Aorta (tissue), 5 donors: ENCODE measurements at regions not wholly inside any gene's neighbourhood (a gene's known extent, or its start where the extent isn't known, plus 50 kb on each side); places are given as distances from the start of the nearest gene placed in this dataset.
"Not testable (repeated sequence)": the region's sequence is repeated elsewhere in the genome, so short reads cannot be mapped to it uniquely, and the experiment has no call there.

Experiments used
- ATAC-seq: fragments of 200-7000 bp; cut with Tn5 transposase; one replicate; pipeline ENCODE4 v1.9.1; 2022; ENCODE audit warnings: moderate library complexity; ENCODE audit not compliant: low FRiP score
- DNase-seq, 2 donors: peaks; one replicate each; pipeline ENCODE4 v3.0.0-alpha.2; 2020
- H3K27ac ChIP-seq, 2 donors: one replicate each; pipeline ENCODE4 v1.5.1; 2013; ENCODE audit warnings: low read length in 2 of 2, mild to moderate bottlenecking in 2 of 2, moderate library complexity in 2 of 2, control low read depth in 1 of 2, inconsistent platforms in 1 of 2, low read depth in 1 of 2
- H3K27me3 ChIP-seq, 2 donors: one replicate each; pipeline ENCODE4 v1.6.1; 2013; ENCODE audit warnings: control low read depth in 1 of 2, low read length in 1 of 2, mild to moderate bottlenecking in 1 of 2, moderate library complexity in 1 of 2; ENCODE audit not compliant: insufficient read depth in 2 of 2, control insufficient read depth in 1 of 2
- H3K36me3 ChIP-seq, 2 donors: one replicate each; pipeline ENCODE4 v1.6.1; 2013; ENCODE audit warnings: control low read depth in 1 of 2, low read length in 1 of 2, mild to moderate bottlenecking in 1 of 2; ENCODE audit not compliant: insufficient read depth in 2 of 2, control insufficient read depth in 1 of 2
- H3K4me1 ChIP-seq, 2 donors: one replicate each; pipeline ENCODE4 v1.6.1; 2013; ENCODE audit warnings: low read length in 2 of 2, control low read depth in 1 of 2, mild to moderate bottlenecking in 1 of 2, moderate library complexity in 1 of 2; ENCODE audit not compliant: insufficient read depth in 2 of 2, control insufficient read depth in 1 of 2
- H3K4me3 ChIP-seq, 2 donors: one replicate each; pipeline ENCODE4 v1.5.1; 2013; ENCODE audit warnings: low read length in 2 of 2, control low read depth in 1 of 2, mild to moderate bottlenecking in 1 of 2
- H3K9me3 ChIP-seq: one replicate; pipeline ENCODE4 v1.6.1; 2013; ENCODE audit warnings: mild to moderate bottlenecking, low read length; ENCODE audit not compliant: control insufficient read depth
- WGBS, 2 donors: extraction: QIAGEN DNeasy Blood & Tissue Kit; methylation state at CpG; one replicate each; pipeline ENCODE4 v1.1.7; 2013; 5-methylcytosine and 5-hydroxymethylcytosine counted together
- intact Hi-C, 2 donors: fragments of 100-400 bp; cut with DNase I; formaldehyde crosslinking; loops; one replicate each; pipeline versions ENCODE4 v1.14.2 to v1.15.0; 2022
- donor health status: healthy with polysubstance abuse.
- donor health status: Bipolar disorder and iron deficiency.
- donor health status: DM: no; HTN: no; CAD: no.
- donor health status: DM: no; HTN: no; CAD: no.
- donor health status: DM: yes; HTN: yes; CAD: no.

- Histone ChIP-seq H3K27me3 (no peaks in the 10 kb centered on the region), H3K4me3 (no peak overlapping the region), H3K9me3 (no peaks in the 10 kb centered on the region), H3K27ac (no peak overlapping the region), H3K4me1 (no peaks in the 10 kb centered on the region), H3K36me3 (no peaks in the 10 kb centered on the region)
- no peak for DNase-seq
- no peak for ATAC-seq
- intact Hi-C loops = no loop called here
- WGBS, 2 donors = 72 to 75% methylated on average over 6 of the region's 6 CpGs
These were observed 287.8 kb upstream of the SATB1 start for GRCh38 chr3:18712713-18713576.

- DNase-seq = no peak
- Histone ChIP-seq H3K36me3 (no peaks in the 10 kb centered on the region), H3K27me3 (no peaks in the 10 kb centered on the region), H3K27ac (no peak overlapping the region), H3K4me1 (no peaks in the 10 kb centered on the region), H3K9me3 (peaks cover 5% of the 10 kb centered on the region), H3K4me3 (no peak overlapping the region)
- intact Hi-C loops = no loop called here
- no peak for ATAC-seq
These were observed 279.2 kb upstream of the SATB1 start for GRCh38 chr3:18704326-18704725.

DNA sequence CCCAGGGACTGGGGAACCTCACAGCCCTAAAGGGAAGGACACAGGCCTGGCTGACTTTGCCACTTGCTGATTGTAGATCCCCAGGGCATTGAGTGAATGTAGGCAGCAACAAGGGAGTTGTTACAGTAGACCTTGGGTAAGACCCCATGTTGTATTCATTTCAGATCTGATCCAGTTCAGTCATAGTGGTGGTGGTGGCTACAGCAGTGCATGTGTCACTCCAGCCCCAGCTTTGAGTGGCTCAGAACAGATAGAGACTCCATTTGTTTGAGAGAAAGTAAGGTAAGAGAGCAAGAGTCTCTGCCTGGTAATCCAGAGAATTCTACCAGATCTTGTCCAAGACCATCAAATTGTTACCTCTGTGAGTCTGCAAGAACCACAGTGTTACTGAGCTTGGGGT, 278.7 kb upstream of the SATB1 start:
- Histone ChIP-seq H3K4me1 (no peaks in the 10 kb centered on the region), H3K9me3 (peaks cover 5% of the 10 kb centered on the region), H3K4me3 (no peak overlapping the region), H3K36me3 (no peaks in the 10 kb centered on the region), H3K27me3 (no peaks in the 10 kb centered on the region), H3K27ac (no peak overlapping the region)
- ATAC-seq = no peak
- intact Hi-C loops = no loop called here
- no peak for DNase-seq

GRCh38 chr3:18693588-18694329, 268.6 kb upstream of the SATB1 start:
- H3K9me3 ChIP-seq, H3K4me3 ChIP-seq, intact Hi-C loops, H3K27ac ChIP-seq, H3K36me3 ChIP-seq, DNase-seq, H3K27me3 ChIP-seq, H3K4me1 ChIP-seq, ATAC-seq: not testable (repeated sequence)
- WGBS, 2 donors = 85 to 88% methylated on average over 27 to 33 of the region's 33 CpGs

GRCh38 chr3:18687286-18687685, 262.1 kb upstream of the SATB1 start:
- H3K27me3 ChIP-seq = no peaks in the 10 kb centered on the region
- 54 to 56% methylated on average over 4 of the region's 4 CpGs for WGBS, 2 donors
- intact Hi-C loops = no loop called here
- DNase-seq = no peak
- H3K4me1 ChIP-seq = no peaks in the 10 kb centered on the region
- no peak overlapping the region for H3K4me3 ChIP-seq
- no peak for ATAC-seq
- H3K9me3 ChIP-seq = no peaks in the 10 kb centered on the region
- no peaks in the 10 kb centered on the region for H3K36me3 ChIP-seq
- no peak overlapping the region for H3K27ac ChIP-seq

DNA sequence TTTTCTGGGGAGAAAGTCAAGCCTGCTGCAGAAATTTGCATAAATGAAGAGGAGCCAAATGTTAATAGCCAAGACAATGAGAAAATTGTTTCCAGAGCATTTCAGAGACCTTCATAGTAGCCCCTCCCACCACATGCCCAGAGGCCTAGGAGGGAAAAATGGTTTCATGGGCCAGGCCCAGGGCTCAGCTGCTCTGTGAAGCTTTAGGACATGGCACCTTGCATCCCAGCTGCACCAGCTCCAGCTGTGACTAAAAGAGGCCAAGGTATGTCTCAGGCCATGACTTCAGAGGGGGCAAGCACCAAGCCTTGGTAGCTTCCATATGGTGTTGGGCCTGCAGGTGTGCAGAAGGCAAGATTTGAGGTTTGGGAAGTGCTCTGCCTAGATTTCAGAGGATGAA, 258.8 kb upstream of the SATB1 start:
- Histone ChIP-seq H3K9me3 (no peaks in the 10 kb centered on the region), H3K4me3 (no peak overlapping the region), H3K36me3 (no peaks in the 10 kb centered on the region), H3K27ac (no peak overlapping the region), H3K27me3 (no peaks in the 10 kb centered on the region), H3K4me1 (no peaks in the 10 kb centered on the region)
- intact Hi-C loops = no loop called here
- ATAC-seq = no peak
- DNase-seq = peak in 1 of 2 donors; percentile 58

GRCh38 chr3:18681818-18682345, 256.7 kb upstream of the SATB1 start:
- Histone ChIP-seq H3K4me3 (no peak overlapping the region), H3K4me1 (no peaks in the 10 kb centered on the region), H3K9me3 (no peaks in the 10 kb centered on the region), H3K27me3 (no peaks in the 10 kb centered on the region), H3K27ac (no peak overlapping the region), H3K36me3 (no peaks in the 10 kb centered on the region)
- no peak for DNase-seq
- no peak for ATAC-seq
- 56 to 62% methylated on average over 3 of the region's 3 CpGs for WGBS, 2 donors
- intact Hi-C loops = no loop called here

GRCh38 chr3:18680758-18681157, 255.6 kb upstream of the SATB1 start:
- DNase-seq = no peak
- Histone ChIP-seq H3K4me3 (no peak overlapping the region), H3K4me1 (no peaks in the 10 kb centered on the region), H3K27ac (no peak overlapping the region), H3K27me3 (no peaks in the 10 kb centered on the region), H3K9me3 (no peaks in the 10 kb centered on the region), H3K36me3 (no peaks in the 10 kb centered on the region)
- ATAC-seq = no peak
- 46% methylated on average over 3 of the region's 3 CpGs for WGBS, 2 donors
- intact Hi-C loops = no loop called here

DNA sequence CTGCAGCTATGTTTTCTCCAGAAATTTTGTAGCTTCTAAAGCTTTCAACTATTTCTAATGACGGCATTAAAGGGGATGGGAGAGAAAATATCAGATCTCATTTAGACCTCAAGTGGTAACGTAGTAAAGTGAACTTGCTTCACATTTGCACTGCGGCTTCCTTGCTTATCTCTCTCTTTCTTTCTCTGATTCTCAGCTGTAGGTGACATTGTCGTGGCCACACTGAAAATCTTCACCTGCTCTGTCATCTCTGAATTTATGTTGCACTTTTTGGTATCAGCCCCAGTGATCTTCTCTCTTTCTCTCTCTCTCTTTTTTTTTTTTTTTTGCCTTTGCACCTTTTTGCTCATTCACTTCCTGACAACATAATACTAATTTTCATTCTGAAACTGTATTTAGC, 254.1 kb upstream of the SATB1 start:
- H3K9me3 ChIP-seq = no peaks in the 10 kb centered on the region
- H3K4me3 ChIP-seq = no peak overlapping the region
- DNase-seq (no peak), ATAC-seq (no peak)
- intact Hi-C loops = no loop called here
- H3K27me3 ChIP-seq = no peaks in the 10 kb centered on the region
- 73 to 82% methylated on average over 4 of the region's 4 CpGs for WGBS, 2 donors
- H3K27ac ChIP-seq = no peak overlapping the region
- no peaks in the 10 kb centered on the region for H3K4me1 ChIP-seq
- no peaks in the 10 kb centered on the region for H3K36me3 ChIP-seq
